Activated CD8-positive, alpha-beta memory T cell treated with anti-CD3 and anti-CD28 coated beads, Interleukin-2, amount 10 ng/mL, durations not matched to agents 7 days and 5 days (primary cell): ENCODE measurements at regions not wholly inside any gene's neighbourhood (a gene's known extent, or its start where the extent isn't known, plus 50 kb on each side); places are given as distances from the start of the nearest gene placed in this dataset.

Source experiments
- ATAC-seq: fragments of 150-1000 bp; cut with Tn5 transposase; one replicate; pipeline ENCODE4 v1.10.0; 2021; ENCODE audit warnings: moderate library complexity
- CTCF ChIA-PET: fragments of 350-600 bp; sonication (Branson Sonifier 250); formaldehyde crosslinking; loops from one replicate; lab custom pipeline; 2021; ENCODE audit warnings: antibody characterized with exemption; lab: Charles Lee
- DNase-seq: peaks from one replicate; pipeline ENCODE4 v3.0.0-alpha.2; 2020
- H3K27ac Mint-ChIP-seq: one replicate; pipeline ENCODE4 v1.8.0; 2021; ENCODE audit warnings: mild to moderate bottlenecking, mixed read lengths
- H3K27me3 Mint-ChIP-seq: one replicate; pipeline ENCODE4 v1.8.0; 2021; ENCODE audit warnings: mixed read lengths
- H3K36me3 Mint-ChIP-seq: one replicate; pipeline ENCODE4 v1.8.0; 2021; ENCODE audit warnings: mild to moderate bottlenecking, mixed read lengths
- H3K4me1 Mint-ChIP-seq: one replicate; pipeline ENCODE4 v1.8.0; 2021; ENCODE audit warnings: mixed read lengths
- H3K4me3 Mint-ChIP-seq: one replicate; pipeline ENCODE4 v1.8.0; 2021; ENCODE audit warnings: mild to moderate bottlenecking, moderate library complexity, mixed read lengths
- H3K9me3 Mint-ChIP-seq: one replicate; pipeline ENCODE4 v1.8.0; 2022; ENCODE audit warnings: low read depth, mixed read lengths

GRCh38 chr11:115598257-115598901 lies 94.2 kb upstream of the CADM1 start:
- CTCF ChIA-PET: no interaction called here
- ATAC-seq: no peak
- Mint-ChIP-seq H3K4me3 (no peak overlapping the region), H3K9me3 (peaks cover 4% of the 10 kb centered on the region), H3K27me3 (no peaks in the 10 kb centered on the region), H3K27ac (no peak overlapping the region), H3K4me1 (no peaks in the 10 kb centered on the region), H3K36me3 (no peaks in the 10 kb centered on the region)
- no peak for DNase-seq

- no peaks in the 10 kb centered on the region for H3K4me1 Mint-ChIP-seq
- DNase-seq: no peak
- ATAC-seq: no peak
- CTCF ChIA-PET: no interaction called here
- H3K9me3 Mint-ChIP-seq: peaks cover 2% of the 10 kb centered on the region
- no peak overlapping the region for H3K4me3 Mint-ChIP-seq
- H3K27ac Mint-ChIP-seq: no peak overlapping the region
- no peaks in the 10 kb centered on the region for H3K36me3 Mint-ChIP-seq
- no peaks in the 10 kb centered on the region for H3K27me3 Mint-ChIP-seq
Measured at GRCh38 chr11:115591380-115591779, 87.2 kb upstream of the CADM1 start.

GRCh38 chr11:115590254-115590653 lies 86.0 kb upstream of the CADM1 start:
- CTCF ChIA-PET: no interaction called here

GRCh38 chr11:115587718-115588342 lies 83.6 kb upstream of the CADM1 start:
- DNase-seq (no peak), ATAC-seq (no peak)
- no peak overlapping the region for H3K4me3 Mint-ChIP-seq
- H3K36me3 Mint-ChIP-seq: no peaks in the 10 kb centered on the region
- no peaks in the 10 kb centered on the region for H3K27me3 Mint-ChIP-seq
- peaks cover 2% of the 10 kb centered on the region for H3K9me3 Mint-ChIP-seq
- no peaks in the 10 kb centered on the region for H3K4me1 Mint-ChIP-seq
- CTCF ChIA-PET: no interaction called here
- no peak overlapping the region for H3K27ac Mint-ChIP-seq

More at GRCh38 chr11:115590254-115590653, 86.0 kb upstream of the CADM1 start:
- Mint-ChIP-seq H3K36me3 (no peaks in the 10 kb centered on the region), H3K9me3 (peaks cover 2% of the 10 kb centered on the region), H3K27me3 (no peaks in the 10 kb centered on the region), H3K4me3 (no peak overlapping the region), H3K4me1 (no peaks in the 10 kb centered on the region), H3K27ac (no peak overlapping the region)
- ATAC-seq (no peak), DNase-seq (no peak)

GRCh38 chr11:115585361-115586024 lies 81.3 kb upstream of the CADM1 start:
- Mint-ChIP-seq H3K9me3 (peaks cover 2% of the 10 kb centered on the region), H3K27me3 (no peaks in the 10 kb centered on the region), H3K36me3 (no peaks in the 10 kb centered on the region), H3K4me1 (no peaks in the 10 kb centered on the region), H3K4me3 (no peak overlapping the region), H3K27ac (no peak overlapping the region)
- DNase-seq (peak; percentile 44), ATAC-seq (peak; percentile 68)
- CTCF ChIA-PET: no interaction called here

- Mint-ChIP-seq H3K4me1 (no peaks in the 10 kb centered on the region), H3K27ac (no peak overlapping the region), H3K9me3 (no peaks in the 10 kb centered on the region), H3K36me3 (no peaks in the 10 kb centered on the region), H3K4me3 (no peak overlapping the region), H3K27me3 (no peaks in the 10 kb centered on the region)
- DNase-seq: no peak
- CTCF ChIA-PET: no interaction called here
- no peak for ATAC-seq
Measured at GRCh38 chr11:115581871-115582639, 77.8 kb upstream of the CADM1 start.

- CTCF ChIA-PET: no interaction called here
- H3K4me1 Mint-ChIP-seq: no peaks in the 10 kb centered on the region
- DNase-seq: no peak
- no peak for ATAC-seq
- no peaks in the 10 kb centered on the region for H3K36me3 Mint-ChIP-seq
- H3K27ac Mint-ChIP-seq: no peak overlapping the region
- H3K9me3 Mint-ChIP-seq: no peaks in the 10 kb centered on the region
- no peak overlapping the region for H3K4me3 Mint-ChIP-seq
- H3K27me3 Mint-ChIP-seq: no peaks in the 10 kb centered on the region
Measured at GRCh38 chr11:115580927-115581680, 76.9 kb upstream of the CADM1 start.

- Mint-ChIP-seq H3K9me3 (no peaks in the 10 kb centered on the region), H3K4me1 (no peaks in the 10 kb centered on the region), H3K36me3 (no peaks in the 10 kb centered on the region), H3K27ac (no peak overlapping the region), H3K27me3 (no peaks in the 10 kb centered on the region), H3K4me3 (no peak overlapping the region)
- CTCF ChIA-PET: no interaction called here
- ATAC-seq (no peak), DNase-seq (no peak)
Measured at GRCh38 chr11:115580416-115580815, 76.2 kb upstream of the CADM1 start.

- no peaks in the 10 kb centered on the region for H3K27me3 Mint-ChIP-seq
- H3K4me1 Mint-ChIP-seq: no peaks in the 10 kb centered on the region
- ATAC-seq: no peak
- H3K9me3 Mint-ChIP-seq: no peaks in the 10 kb centered on the region
- no peak for DNase-seq
- no peaks in the 10 kb centered on the region for H3K36me3 Mint-ChIP-seq
- no peak overlapping the region for H3K4me3 Mint-ChIP-seq
- CTCF ChIA-PET: no interaction called here
- H3K27ac Mint-ChIP-seq: no peak overlapping the region
Measured at GRCh38 chr11:115579181-115579825, 75.1 kb upstream of the CADM1 start.

- no peak overlapping the region for H3K27ac Mint-ChIP-seq
- no peak for ATAC-seq
Measured at GRCh38 chr11:115578275-115578674, 74.1 kb upstream of the CADM1 start.

GRCh38 chr11:115577701-115578100 lies 73.5 kb upstream of the CADM1 start:
- H3K4me3 Mint-ChIP-seq: no peak overlapping the region
- no peaks in the 10 kb centered on the region for H3K4me1 Mint-ChIP-seq
- CTCF ChIA-PET: no interaction called here
- no peak for ATAC-seq
- DNase-seq: no peak
- H3K27me3 Mint-ChIP-seq: no peaks in the 10 kb centered on the region
- no peaks in the 10 kb centered on the region for H3K36me3 Mint-ChIP-seq
- no peaks in the 10 kb centered on the region for H3K9me3 Mint-ChIP-seq
- H3K27ac Mint-ChIP-seq: no peak overlapping the region

More at GRCh38 chr11:115578275-115578674, 74.1 kb upstream of the CADM1 start:
- no peak overlapping the region for H3K4me3 Mint-ChIP-seq
- no peaks in the 10 kb centered on the region for H3K36me3 Mint-ChIP-seq
- H3K4me1 Mint-ChIP-seq: no peaks in the 10 kb centered on the region
- CTCF ChIA-PET: no interaction called here
- H3K27me3 Mint-ChIP-seq: no peaks in the 10 kb centered on the region
- DNase-seq: no peak
- H3K9me3 Mint-ChIP-seq: no peaks in the 10 kb centered on the region

- Mint-ChIP-seq H3K4me1 (no peaks in the 10 kb centered on the region), H3K27ac (no peak overlapping the region), H3K27me3 (no peaks in the 10 kb centered on the region), H3K36me3 (no peaks in the 10 kb centered on the region), H3K9me3 (no peaks in the 10 kb centered on the region), H3K4me3 (no peak overlapping the region)
- DNase-seq: no peak
- CTCF ChIA-PET: no interaction called here
- ATAC-seq: no peak
Measured at GRCh38 chr11:115576606-115577380, 72.6 kb upstream of the CADM1 start.
